ENCODE measurements at regions not wholly inside any gene's neighbourhood (a gene's known extent, or its start where the extent isn't known, plus 50 kb on each side); places are given as distances from the start of the nearest gene placed in this dataset.

DNA sequence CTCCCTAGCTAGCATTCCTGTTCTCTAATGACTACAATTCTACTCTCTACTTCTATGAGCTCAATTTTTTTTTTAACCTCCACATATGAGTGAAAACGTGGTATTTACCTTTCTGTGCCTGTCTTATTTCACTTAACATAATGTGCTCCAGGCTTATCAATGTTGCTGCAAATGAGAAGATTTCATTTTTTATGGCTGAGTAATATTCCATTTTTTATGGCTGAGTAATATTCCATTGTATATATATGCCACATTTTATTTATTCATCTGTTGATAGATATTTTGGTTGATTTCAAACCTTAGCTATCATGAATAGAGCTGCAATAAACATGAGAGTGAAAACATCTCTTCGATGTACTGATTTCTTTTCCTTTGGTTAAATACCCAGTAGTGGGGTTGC, 159.6 kb upstream of the TPK1 start:
- DNase-seq: no peak
- Histone ChIP-seq H3K27me3 (ENCODE audit: low read depth) (no peaks in the 10 kb centered on the region), H3K27ac (replicated peaks) (no peak overlapping the region), H3K4me1 (no peaks in the 10 kb centered on the region), H3K9me3 (replicated peaks) (peaks cover 67% of the 10 kb centered on the region), H3K36me3 (no peaks in the 10 kb centered on the region), H3K4me3 (no peak overlapping the region)
- TF ChIP-seq, protein P1, sequence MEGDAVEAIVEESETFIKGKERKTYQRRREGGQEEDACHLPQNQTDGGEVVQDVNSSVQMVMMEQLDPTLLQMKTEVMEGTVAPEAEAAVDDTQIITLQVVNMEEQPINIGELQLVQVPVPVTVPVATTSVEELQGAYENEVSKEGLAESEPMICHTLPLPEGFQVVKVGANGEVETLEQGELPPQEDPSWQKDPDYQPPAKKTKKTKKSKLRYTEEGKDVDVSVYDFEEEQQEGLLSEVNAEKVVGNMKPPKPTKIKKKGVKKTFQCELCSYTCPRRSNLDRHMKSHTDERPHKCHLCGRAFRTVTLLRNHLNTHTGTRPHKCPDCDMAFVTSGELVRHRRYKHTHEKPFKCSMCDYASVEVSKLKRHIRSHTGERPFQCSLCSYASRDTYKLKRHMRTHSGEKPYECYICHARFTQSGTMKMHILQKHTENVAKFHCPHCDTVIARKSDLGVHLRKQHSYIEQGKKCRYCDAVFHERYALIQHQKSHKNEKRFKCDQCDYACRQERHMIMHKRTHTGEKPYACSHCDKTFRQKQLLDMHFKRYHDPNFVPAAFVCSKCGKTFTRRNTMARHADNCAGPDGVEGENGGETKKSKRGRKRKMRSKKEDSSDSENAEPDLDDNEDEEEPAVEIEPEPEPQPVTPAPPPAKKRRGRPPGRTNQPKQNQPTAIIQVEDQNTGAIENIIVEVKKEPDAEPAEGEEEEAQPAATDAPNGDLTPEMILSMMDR (IDR thresholded peaks at IDR 0.05; ENCODE audit: borderline replicate concordance): no peak
- intact Hi-C loops (cut with micrococcal nuclease): no loop called here

DNA sequence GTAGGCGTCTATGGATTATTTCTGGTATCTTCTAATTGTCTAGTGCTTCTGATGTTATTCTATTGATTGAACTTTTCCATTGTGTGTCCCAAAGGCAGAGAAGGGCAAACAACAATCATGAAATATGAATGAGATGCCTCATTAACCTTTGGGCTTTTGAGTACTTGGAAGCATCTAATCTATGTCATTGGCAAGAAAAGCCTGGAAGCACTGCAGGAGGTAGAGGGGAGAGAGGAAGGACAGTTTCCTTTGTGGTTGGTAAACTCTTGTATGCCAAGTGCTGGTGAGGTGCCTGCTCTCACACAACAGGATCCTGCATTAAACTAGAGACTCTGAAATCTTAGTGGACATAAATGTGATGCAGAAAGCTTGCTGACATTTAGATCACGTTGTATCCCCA, 155.2 kb upstream of the TPK1 start:
- Histone ChIP-seq H3K27me3 (ENCODE audit: low read depth) (no peaks in the 10 kb centered on the region), H3K9me3 (replicated peaks) (peaks cover 23% of the 10 kb centered on the region), H3K27ac (replicated peaks) (no peak overlapping the region), H3K4me3 (no peak overlapping the region), H3K36me3 (no peaks in the 10 kb centered on the region), H3K4me1 (no peaks in the 10 kb centered on the region)
- TF ChIP-seq, protein P1 (IDR thresholded peaks at IDR 0.05; ENCODE audit: borderline replicate concordance): no peak
- no peak for DNase-seq
- intact Hi-C loops (cut with micrococcal nuclease): no loop called here

DNA sequence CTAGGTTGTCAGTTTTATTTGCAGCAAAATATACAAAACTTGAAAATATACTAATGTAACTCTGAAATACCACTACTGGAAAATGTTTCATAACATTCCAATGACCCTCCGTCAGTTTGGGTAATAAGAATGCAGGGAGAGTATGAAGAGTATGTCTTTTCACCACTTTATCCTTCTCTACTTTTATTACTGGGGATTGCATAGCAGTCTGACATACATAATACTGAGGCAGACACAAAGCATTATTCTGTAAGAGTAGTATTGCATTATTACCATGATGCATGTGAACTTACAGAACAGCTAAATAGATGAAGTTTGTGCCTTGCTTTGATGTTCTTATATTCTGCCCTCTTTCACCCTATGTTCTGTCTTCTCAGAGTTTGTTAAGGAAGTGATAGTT, 151.8 kb upstream of the TPK1 start:
- Histone ChIP-seq H3K27me3 (ENCODE audit: low read depth) (no peaks in the 10 kb centered on the region), H3K36me3 (no peaks in the 10 kb centered on the region), H3K27ac (replicated peaks) (no peak overlapping the region), H3K4me3 (no peak overlapping the region), H3K4me1 (no peaks in the 10 kb centered on the region), H3K9me3 (replicated peaks) (peaks cover 4% of the 10 kb centered on the region)
- TF ChIP-seq, protein P1 (IDR thresholded peaks at IDR 0.05; ENCODE audit: borderline replicate concordance): no peak
- no peak for DNase-seq
- intact Hi-C loops (cut with micrococcal nuclease): no loop called here

DNA sequence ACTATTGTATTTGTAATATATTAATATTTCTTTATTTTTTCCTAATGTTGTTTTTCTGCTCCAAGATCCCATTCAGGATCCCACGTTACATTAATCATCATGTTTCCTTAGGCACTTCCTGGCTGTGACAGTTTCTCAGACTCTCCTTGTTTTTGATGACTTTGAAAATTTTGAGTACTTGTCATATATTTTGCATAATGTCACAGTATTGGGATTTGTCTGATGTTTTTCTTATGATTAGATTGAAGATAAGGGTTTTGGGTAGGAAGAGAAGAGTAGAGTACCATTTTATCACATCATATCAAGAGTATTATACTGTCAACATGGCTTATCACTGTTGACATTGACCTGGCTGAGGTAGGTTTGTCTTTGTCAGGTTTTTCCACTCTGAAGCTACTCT, 146.3 kb upstream of the TPK1 start:
- TF ChIP-seq, protein P1 (IDR thresholded peaks at IDR 0.05; ENCODE audit: borderline replicate concordance): no peak
- H3K4me3 ChIP-seq: no peak overlapping the region
- intact Hi-C loops (cut with micrococcal nuclease): no loop called here
- H3K4me1 ChIP-seq: no peaks in the 10 kb centered on the region
- H3K9me3 ChIP-seq (replicated peaks): peaks cover 7% of the 10 kb centered on the region
- DNase-seq: no peak
- H3K27me3 ChIP-seq (ENCODE audit: low read depth): no peaks in the 10 kb centered on the region
- no peaks in the 10 kb centered on the region for H3K36me3 ChIP-seq
- H3K27ac ChIP-seq (replicated peaks): no peak overlapping the region

DNA sequence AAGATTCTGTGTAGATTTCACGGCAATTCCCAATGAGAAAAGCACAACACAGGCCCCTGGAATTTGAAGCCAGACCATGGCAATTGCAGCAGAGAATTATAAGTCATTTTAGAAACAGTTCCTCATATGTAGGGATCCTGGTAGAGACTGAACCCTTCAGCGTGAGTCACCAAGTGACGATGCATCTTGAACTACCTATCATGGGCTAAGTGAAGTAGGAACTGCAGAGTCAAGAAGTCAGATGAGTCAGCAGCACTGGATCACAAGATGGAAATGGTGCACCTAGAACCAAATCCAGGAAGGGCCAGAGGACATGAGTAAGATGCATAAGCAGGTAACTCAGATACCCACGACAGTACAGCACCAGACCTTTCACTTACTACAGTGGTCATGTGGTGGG, 140.0 kb upstream of the TPK1 start:
- H3K9me3 ChIP-seq (replicated peaks): peaks cover 6% of the 10 kb centered on the region
- DNase-seq: no peak
- TF ChIP-seq, protein P1 (IDR thresholded peaks at IDR 0.05; ENCODE audit: borderline replicate concordance): no peak
- H3K27ac ChIP-seq (replicated peaks): no peak overlapping the region
- no peaks in the 10 kb centered on the region for H3K36me3 ChIP-seq
- intact Hi-C loops (cut with micrococcal nuclease): no loop called here
- no peak overlapping the region for H3K4me3 ChIP-seq
- peaks cover 5% of the 10 kb centered on the region for H3K27me3 ChIP-seq (ENCODE audit: low read depth)
- H3K4me1 ChIP-seq: no peaks in the 10 kb centered on the region

DNA sequence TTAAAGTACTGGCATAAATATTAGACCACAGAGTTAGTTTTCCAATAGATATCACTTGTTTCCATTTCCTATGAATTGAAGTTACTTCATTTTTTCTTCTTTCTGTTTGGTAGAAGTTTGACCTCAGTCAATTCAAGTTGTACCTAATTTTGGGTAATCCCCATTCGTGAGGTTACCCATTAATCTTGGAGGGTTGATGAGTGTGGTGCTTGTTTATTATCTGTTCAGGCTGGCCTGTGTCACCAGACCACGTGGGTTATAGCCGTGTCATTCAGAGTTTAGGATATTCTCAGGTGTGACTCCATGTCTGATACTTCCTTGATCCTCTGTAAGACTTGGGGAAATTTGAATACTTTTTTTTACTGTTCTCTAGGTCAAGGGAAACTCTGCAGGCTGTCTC, 133.9 kb upstream of the TPK1 start:
- intact Hi-C loops (cut with micrococcal nuclease): no loop called here

More for the DNA sequence above, 133.9 kb upstream of the TPK1 start:
- H3K4me1 ChIP-seq: no peaks in the 10 kb centered on the region
- TF ChIP-seq, protein P1 (IDR thresholded peaks at IDR 0.05; ENCODE audit: borderline replicate concordance): no peak
- H3K27ac ChIP-seq (replicated peaks): no peak overlapping the region
- no peaks in the 10 kb centered on the region for H3K9me3 ChIP-seq (replicated peaks)
- H3K4me3 ChIP-seq: no peak overlapping the region
- no peaks in the 10 kb centered on the region for H3K36me3 ChIP-seq
- H3K27me3 ChIP-seq (ENCODE audit: low read depth): peaks cover 10% of the 10 kb centered on the region
- no peak for DNase-seq
